GM21381 (cell line): ENCODE measurements at regions not wholly inside any gene's neighbourhood (a gene's known extent, or its start where the extent isn't known, plus 50 kb on each side); places are given as distances from the start of the nearest gene placed in this dataset.

Source experiments
- ATAC-seq: cut with Tn5 transposase; IDR thresholded peaks from one replicate; pipeline ENCODE4 v1.9.1; 2021; ENCODE audit warnings: mild to moderate bottlenecking, moderate library complexity; ENCODE audit not compliant: unreplicated experiment

DNA sequence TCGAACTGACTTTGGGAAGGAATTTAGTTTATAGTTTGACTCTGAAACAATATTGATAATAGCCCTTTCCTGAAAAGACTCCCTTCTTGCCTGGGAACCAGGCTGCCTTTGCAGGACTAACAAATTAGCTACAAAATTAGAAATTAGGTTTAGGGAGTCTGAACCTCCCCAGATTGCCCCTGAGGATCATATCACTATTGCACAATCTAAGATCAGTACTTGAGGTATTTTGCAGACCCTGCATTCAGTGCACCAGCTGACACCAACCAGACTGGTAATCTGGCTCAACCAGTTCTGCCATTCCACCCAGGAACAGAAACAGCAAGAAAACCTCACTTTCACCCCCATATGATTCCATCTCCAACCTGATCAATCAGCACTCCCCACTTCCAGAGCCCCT is 131.8 kb upstream of the GALNT5 start:
- no peak for ATAC-seq

DNA sequence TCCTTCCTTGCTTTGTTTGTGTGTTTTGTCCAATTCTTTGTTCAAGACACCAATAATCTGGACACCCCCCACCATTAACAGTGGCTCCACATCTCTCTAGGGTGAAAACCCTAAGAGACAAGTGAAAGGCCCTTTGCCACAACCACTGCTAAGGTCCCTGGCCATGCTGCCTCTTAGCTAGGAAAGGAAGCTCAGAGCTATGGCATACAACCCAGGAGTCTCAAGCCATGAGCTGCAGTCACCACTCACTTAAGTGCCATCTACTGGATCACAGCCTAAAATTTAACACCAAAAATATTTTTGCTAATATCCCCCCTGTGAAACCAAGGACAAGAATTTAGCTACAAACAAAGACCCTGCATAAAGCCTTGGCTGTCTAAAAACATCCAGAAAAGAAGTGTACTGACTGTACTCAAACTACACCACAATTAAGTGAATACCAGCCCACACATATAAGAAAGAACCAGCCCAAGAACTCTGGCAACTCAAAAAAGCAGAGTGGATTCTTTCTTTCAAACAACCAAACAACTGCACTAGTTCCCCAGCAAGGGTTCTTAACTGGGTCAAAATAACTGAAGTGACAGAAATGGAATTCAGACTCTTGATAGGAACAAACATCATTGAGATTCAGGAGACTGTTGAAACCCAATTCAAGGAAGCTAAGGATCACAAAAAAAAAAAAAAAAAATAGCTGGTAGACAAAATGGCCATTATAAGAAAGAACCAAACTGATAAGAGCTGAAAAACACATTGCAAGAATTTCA is 130.1 kb upstream of the GALNT5 start:
- ATAC-seq = no peak

- no peak for ATAC-seq
These were observed 113.6 kb upstream of the GALNT5 start for GRCh38 chr2:157143901-157144300.

- no peak for ATAC-seq
These were observed 108.2 kb upstream of the GALNT5 start for GRCh38 chr2:157149270-157149669.

GRCh38 chr2:157150747-157151146 is 106.8 kb upstream of the GALNT5 start:
- ATAC-seq = peak; percentile 95

DNA sequence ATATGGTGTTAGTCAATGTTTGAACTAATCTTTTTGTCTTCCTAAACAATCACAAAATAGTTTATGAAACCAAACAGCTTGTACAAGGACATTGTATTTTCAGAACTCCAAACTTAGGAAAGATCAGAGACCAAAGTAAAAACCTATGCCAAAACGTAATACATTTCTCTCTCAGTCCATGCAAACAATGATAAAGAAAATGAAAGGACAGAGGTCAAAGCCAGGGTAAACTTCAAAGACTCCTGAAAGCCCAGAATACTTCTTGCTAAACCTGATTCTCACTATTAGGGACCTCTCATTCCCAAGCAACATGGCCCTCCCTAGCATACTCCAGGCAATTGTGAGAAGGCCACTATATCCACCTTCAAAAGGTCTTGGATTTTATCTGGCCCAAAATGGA is 105.1 kb upstream of the GALNT5 start:
- no peak for ATAC-seq

GRCh38 chr2:157155992-157156391 is 101.5 kb upstream of the GALNT5 start:
- no peak for ATAC-seq

DNA sequence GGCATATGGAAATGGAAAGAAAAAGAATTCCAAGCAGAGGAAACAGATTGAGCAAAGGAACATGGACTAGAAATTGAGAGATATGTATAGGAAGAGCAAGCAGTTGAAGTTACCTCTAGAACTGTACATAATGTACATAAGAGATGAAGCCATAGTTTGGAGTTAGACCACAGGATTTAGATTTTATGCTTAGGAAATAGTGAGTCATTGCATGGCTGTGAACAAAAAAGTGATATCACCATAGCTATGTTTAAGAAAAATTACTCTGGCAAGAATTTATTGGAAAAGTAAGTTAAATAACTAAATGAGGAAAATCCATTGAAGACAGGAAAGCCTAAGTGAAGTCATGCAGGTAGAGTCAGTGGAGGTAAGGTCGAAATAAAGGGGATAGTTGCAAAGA is 99.4 kb upstream of the GALNT5 start:
- no peak for ATAC-seq

DNA sequence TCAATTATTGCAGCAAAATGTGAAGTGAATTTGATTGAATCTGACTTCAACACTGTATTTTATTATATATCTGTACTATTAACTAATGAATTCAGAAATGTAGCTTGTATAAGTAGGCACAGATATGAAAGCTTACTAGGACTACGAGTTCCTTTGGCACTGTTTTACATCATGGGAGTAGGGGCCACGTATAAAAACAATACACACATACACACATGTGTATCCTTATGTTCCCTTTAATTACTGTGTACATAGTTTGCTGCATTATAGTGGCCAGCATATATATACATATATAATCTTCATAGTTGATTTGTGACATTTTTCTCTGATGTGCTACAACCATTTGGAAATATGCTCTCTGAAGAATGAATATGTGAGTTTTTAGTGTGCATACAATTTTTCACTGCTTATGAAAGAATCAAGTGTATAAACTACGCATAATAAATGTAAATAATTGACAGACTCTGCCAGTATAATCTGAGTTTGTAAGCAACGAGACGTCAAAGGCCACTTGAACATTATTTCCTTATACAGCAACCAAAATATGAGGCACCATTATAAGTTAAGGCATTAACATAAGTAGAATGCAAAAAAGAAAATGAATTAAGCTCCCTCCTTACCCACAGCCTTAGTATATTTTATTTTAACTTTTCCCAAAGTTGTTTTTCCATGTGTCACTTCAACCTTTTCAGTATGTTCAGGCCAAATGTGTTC is 98.1 kb upstream of the GALNT5 start:
- no peak for ATAC-seq

DNA sequence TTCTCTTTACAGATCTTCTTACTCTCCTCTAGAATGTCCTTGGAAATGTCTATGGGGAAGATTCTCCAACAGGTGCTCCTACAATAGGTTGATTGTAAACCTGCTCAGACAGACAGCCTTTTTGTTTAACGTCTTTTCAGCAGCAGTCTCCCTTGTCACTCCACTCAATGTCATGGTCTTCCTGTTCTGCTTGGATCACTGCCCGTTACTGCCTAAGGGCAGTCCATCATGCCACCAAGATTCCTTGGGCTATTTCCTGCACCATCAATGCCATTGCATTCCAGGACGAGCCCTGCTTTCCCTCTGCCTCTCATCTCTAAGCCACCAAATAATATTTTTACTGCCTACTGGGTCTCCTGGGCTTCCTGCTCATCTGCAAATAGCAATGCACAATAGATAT is 97.4 kb upstream of the GALNT5 start:
- ATAC-seq = no peak

GRCh38 chr2:157164370-157164769 is 93.1 kb upstream of the GALNT5 start:
- no peak for ATAC-seq

GRCh38 chr2:157164891-157165290 is 92.6 kb upstream of the GALNT5 start:
- no peak for ATAC-seq

GRCh38 chr2:157168501-157168900 is 89.0 kb upstream of the GALNT5 start:
- no peak for ATAC-seq

GRCh38 chr2:157169889-157170288 is 87.6 kb upstream of the GALNT5 start:
- no peak for ATAC-seq

- ATAC-seq = no peak
These were observed 87.2 kb upstream of the GALNT5 start for GRCh38 chr2:157170299-157170698.

DNA sequence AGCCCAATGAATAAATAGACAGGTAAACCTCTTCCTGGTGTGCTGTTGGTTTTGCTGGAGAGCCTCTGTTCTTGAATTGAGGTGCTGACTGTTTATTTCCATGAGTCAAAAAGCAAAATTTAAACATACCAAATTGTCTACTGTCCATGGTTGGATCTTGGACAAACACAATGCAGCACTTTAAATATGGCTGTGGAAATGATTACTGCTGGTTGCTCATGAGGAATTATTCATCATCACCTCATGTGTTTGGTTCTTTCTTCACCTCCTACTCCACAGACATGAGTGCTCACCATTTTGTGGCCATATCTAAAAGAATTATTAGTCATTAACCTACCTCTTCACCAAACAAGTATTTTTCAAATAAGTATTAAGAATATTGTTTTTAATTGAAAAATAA is 85.3 kb upstream of the GALNT5 start:
- no peak for ATAC-seq

DNA sequence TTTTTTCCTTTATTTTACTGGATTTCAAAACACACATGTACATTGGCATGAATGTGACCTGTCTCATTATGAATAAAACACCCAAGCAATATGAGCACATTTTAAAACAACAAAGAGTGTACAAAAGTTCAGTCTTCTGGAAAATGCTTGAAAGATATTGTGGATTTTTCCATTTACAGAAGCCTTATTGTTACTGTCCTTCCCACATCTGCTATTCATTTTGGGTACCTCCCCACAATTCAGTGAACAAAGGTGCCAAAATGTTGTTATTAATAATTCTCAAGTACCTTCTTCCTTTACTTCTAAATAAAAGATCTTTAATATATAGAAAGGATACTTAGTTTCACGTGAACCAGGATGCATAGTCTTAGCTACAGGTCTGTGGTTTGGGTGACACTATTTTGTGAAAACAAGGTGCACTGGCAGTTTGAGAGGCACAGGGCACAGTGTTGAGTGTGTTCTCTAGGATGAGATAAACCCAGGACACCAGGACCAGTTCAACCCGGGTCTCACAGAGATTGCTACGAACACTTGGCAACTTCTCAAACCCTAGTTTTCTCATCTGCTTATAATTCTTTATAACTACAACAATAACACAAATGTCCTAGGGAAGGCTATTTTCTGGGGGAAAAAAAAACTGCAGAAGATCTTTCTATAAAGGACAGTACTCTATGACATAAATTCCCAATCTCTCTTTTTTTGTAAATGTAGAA is 84.5 kb upstream of the GALNT5 start:
- ATAC-seq = no peak

GRCh38 chr2:157173740-157174184 is 83.7 kb upstream of the GALNT5 start:
- no peak for ATAC-seq

DNA sequence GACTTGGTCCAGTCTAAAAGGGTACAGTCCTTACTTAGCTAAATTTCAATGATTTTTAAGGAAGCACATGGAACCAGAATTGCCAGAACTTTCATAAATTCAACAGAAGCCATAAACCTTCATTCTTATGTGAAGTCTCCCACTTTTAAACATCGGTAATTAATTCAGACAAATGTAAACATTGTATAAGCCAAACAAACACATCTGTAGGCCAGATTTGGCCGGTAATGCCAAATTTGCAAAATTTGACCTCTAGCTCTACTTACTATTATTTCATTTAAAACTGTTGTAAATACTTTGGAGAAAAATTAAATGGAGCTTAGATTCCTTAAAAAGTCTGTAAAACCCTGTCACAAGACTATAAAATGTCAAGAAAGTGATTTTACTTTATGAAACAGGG is 83.2 kb upstream of the GALNT5 start:
- no peak for ATAC-seq

- no peak for ATAC-seq
These were observed 80.9 kb upstream of the GALNT5 start for GRCh38 chr2:157176602-157177001.

DNA sequence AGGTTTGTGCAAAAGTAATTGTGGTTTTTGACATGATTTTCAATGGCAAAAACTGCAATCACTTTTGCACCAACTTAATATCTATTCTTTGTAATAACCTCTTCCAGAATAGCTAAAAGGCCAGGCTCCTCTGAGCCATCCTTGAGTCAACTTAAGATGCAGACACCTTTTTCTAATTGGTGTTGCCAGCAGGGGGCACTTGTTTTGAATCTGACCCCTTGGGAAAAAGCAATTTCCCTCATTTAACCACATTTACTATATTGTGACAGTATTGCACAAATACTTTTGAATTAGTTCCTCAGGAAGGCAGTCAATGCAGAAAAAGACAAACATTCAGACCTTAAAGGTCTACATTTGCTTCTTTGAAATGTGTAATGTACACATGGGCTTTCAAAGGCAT is 78.6 kb upstream of the GALNT5 start:
- ATAC-seq = no peak
